Neural crest cell (in vitro differentiated cells): ENCODE measurements at regions not wholly inside any gene's neighbourhood (a gene's known extent, or its start where the extent isn't known, plus 50 kb on each side); places are given as distances from the start of the nearest gene placed in this dataset.
A peak's percentile ranks its signal among the peaks of the same experiment; 100 is the strongest.

Source experiments
- DNase-seq: peaks from one replicate; pipeline ENCODE4 v3.0.0; 2021; ENCODE audit warnings: low read depth, mixed read lengths, low spot score
- H3K27ac Mint-ChIP-seq: one replicate; pipeline ENCODE4 v1.8.0; 2021; ENCODE audit warnings: mild to moderate bottlenecking, mixed read lengths; ENCODE audit not compliant: unreplicated experiment
- H3K27me3 Mint-ChIP-seq: 2 replicates; pipeline ENCODE4 v1.8.0; 2021; ENCODE audit warnings: low read depth, mild to moderate bottlenecking, mixed read lengths
- H3K36me3 Mint-ChIP-seq: 2 replicates; pipeline ENCODE4 v1.8.0; 2021; ENCODE audit warnings: low read depth, mild to moderate bottlenecking, mixed read lengths
- H3K4me1 Mint-ChIP-seq: 2 replicates; pipeline ENCODE4 v1.8.0; 2021; ENCODE audit warnings: mixed read lengths
- H3K4me3 Mint-ChIP-seq: one replicate; pipeline ENCODE4 v1.8.0; 2021; ENCODE audit warnings: mild to moderate bottlenecking, mixed read lengths
- H3K9me3 Mint-ChIP-seq: 2 replicates; pipeline ENCODE4 v1.8.0; 2021; ENCODE audit warnings: mixed read lengths
- TF ChIP-seq, protein P1 (sequence below): fragments of 200-600 bp; sonication (generic); conservative IDR thresholded peaks from 2 replicates; pipeline ENCODE4 v1.5.0; 2021; ENCODE audit warnings: antibody characterized with exemption, mild to moderate bottlenecking

- TF ChIP-seq, protein P1, sequence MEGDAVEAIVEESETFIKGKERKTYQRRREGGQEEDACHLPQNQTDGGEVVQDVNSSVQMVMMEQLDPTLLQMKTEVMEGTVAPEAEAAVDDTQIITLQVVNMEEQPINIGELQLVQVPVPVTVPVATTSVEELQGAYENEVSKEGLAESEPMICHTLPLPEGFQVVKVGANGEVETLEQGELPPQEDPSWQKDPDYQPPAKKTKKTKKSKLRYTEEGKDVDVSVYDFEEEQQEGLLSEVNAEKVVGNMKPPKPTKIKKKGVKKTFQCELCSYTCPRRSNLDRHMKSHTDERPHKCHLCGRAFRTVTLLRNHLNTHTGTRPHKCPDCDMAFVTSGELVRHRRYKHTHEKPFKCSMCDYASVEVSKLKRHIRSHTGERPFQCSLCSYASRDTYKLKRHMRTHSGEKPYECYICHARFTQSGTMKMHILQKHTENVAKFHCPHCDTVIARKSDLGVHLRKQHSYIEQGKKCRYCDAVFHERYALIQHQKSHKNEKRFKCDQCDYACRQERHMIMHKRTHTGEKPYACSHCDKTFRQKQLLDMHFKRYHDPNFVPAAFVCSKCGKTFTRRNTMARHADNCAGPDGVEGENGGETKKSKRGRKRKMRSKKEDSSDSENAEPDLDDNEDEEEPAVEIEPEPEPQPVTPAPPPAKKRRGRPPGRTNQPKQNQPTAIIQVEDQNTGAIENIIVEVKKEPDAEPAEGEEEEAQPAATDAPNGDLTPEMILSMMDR, result peak; percentile 53
- Mint-ChIP-seq H3K4me3 (peak overlapping the region; percentile 55), H3K36me3 (no peaks in the 10 kb centered on the region), H3K27me3 (no peaks in the 10 kb centered on the region), H3K9me3 (no peaks in the 10 kb centered on the region), H3K27ac (peak overlapping the region; percentile 19), H3K4me1 (peaks cover 72% of the 10 kb centered on the region)
- DNase-seq, result no peak
Observed at GRCh38 chr15:95284933-95285421, 1045.5 kb upstream of the NR2F2 start.

- Mint-ChIP-seq H3K4me3 (peak overlapping the region; percentile 75), H3K27ac (peak overlapping the region; percentile 95), H3K4me1 (peaks cover 86% of the 10 kb centered on the region), H3K27me3 (no peaks in the 10 kb centered on the region), H3K36me3 (no peaks in the 10 kb centered on the region), H3K9me3 (no peaks in the 10 kb centered on the region)
- TF ChIP-seq, protein P1, result no peak
- DNase-seq, result no peak
Observed at GRCh38 chr15:95286352-95286880, 1044.1 kb upstream of the NR2F2 start.

DNA sequence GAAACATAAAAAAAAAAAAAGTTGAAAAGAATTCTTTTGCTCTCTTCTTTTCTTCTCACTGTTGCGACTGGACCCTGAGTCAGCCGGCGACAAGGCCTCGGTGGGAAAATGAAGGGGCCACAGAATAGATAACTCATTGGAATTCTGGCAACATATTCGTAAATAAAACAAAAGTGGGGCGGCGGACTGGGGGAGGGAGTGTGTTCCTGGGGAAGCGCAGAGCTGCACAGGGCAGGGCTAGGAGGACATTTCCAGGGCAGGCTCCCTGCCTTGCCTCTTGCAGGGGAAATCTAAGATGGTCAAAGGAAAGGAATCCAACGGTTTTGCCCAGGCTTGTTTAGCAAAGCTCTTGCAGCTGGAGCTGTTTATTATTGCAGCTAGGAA lies 1042.8 kb upstream of the NR2F2 start:
- Mint-ChIP-seq H3K27ac (peak overlapping the region; percentile 91), H3K27me3 (no peaks in the 10 kb centered on the region), H3K36me3 (no peaks in the 10 kb centered on the region), H3K9me3 (no peaks in the 10 kb centered on the region), H3K4me3 (peak overlapping the region; percentile 75), H3K4me1 (peaks cover 96% of the 10 kb centered on the region)
- no peak for DNase-seq
- TF ChIP-seq, protein P1, result no peak

- no peaks in the 10 kb centered on the region for H3K27me3 Mint-ChIP-seq
- no peaks in the 10 kb centered on the region for H3K36me3 Mint-ChIP-seq
- peaks cover 94% of the 10 kb centered on the region for H3K4me1 Mint-ChIP-seq
- H3K4me3 Mint-ChIP-seq, result peak overlapping the region; percentile 75
- peak overlapping the region; percentile 19 for H3K27ac Mint-ChIP-seq
- TF ChIP-seq, protein P1, result no peak
- no peak for DNase-seq
- H3K9me3 Mint-ChIP-seq, result no peaks in the 10 kb centered on the region
Observed at GRCh38 chr15:95288626-95289025, 1041.9 kb upstream of the NR2F2 start.

DNA sequence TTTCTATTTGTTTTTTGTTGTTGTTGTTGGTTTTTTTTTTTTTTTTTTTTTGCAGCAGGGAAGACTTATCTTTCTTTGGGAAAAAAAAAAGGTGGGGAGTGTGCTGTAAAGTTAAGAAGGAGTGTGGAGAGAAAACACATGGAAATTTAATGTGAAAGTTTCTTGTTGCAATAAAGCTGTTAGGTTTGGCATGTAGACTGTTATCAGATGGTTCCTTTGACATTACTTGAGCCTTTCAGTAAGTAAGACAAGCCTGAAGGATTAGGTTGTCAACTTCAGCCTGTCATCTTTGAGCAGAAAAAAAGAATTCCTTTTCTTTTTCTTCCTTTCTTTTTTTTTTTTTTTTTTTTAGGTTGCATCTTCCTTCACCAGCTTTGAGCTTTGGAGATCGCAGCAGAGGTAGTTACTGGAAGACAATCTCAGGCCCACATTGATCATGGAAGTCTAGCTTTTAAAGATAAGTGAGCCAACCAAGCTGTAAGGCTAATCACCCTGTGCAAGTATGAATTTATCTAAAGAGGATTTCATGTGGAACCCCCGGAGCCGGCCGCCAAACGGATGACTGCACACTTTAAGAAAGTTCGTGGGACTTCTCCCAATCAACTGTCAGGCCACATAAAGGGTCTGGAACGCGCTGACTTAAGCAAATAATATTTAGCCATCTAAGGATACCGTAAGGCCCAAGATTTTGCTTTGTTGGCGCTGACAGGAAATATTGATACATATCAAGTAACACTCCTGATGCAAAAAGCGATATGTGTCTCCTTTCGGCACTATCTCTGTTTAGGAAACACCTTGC lies 1040.1 kb upstream of the NR2F2 start:
- H3K4me3 Mint-ChIP-seq, result peak overlapping the region; percentile 42
- TF ChIP-seq, protein P1, result no peak
- H3K27ac Mint-ChIP-seq, result peak overlapping the region; percentile 38
- DNase-seq, result no peak
- H3K9me3 Mint-ChIP-seq, result no peaks in the 10 kb centered on the region
- no peaks in the 10 kb centered on the region for H3K36me3 Mint-ChIP-seq
- H3K4me1 Mint-ChIP-seq, result peaks cover 82% of the 10 kb centered on the region
- no peaks in the 10 kb centered on the region for H3K27me3 Mint-ChIP-seq
